ENCODE measurements at regions not wholly inside any gene's neighbourhood (a gene's known extent, or its start where the extent isn't known, plus 50 kb on each side); places are given as distances from the start of the nearest gene placed in this dataset.

DNA sequence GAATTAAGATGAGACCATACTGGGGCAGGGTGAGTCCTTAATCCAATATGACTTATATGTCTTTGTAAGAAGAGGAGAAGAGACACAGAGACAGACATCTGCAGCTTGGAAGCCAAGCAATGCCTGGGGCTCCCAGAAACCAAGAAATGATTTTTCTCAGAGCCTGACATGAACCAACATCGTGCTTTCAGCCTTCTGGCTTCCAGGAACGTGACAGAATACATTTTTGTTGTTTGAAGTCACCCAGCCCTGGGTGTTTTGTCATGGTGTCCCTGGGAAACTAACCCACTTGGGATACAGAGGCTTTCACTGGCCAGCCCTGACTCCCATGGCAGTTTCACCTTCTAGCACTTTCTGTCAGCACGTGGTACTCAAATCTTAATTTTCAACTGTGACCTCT is 95.3 kb upstream of the SLC10A2 start:
- H3K4me3 ChIP-seq (ENCODE audit: low read depth, low read length, poor library complexity, severe bottlenecking) = no peak overlapping the region
- no peaks in the 10 kb centered on the region for H3K9me3 ChIP-seq (ENCODE audit: low read length)

DNA sequence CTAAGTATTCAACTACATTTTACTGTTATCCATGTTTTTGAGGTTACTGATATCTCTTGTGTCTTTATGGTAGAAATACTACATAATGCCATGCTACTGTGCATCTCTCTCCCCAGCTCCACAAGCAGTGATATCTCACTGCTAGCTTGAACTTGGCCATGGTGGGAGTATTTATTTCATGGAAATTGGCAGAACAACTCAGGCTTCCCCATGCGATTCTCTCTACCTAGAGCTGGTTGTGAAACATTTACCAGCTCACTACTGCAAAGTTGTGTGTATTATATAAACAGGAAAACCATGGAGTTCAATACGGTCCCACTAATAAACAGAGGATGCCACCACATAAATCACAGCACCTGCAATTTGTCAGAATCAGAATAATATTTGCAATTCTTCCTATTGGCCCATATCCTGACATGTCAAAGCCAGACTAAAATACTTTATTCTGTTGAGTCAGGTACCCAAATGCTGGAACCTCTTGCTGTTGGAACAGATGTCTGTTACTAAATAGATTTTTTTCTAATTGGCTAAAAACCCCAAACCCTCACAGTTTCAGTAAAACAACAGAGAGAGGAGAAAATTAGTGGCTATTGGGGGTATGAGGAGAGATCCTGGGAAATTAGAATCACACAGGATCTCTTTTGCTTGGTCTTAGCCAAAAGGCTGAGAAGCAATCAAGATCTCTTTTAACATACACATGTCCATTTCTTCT is 91.4 kb upstream of the SLC10A2 start:
- no peak overlapping the region for H3K4me3 ChIP-seq (ENCODE audit: low read depth, low read length, poor library complexity, severe bottlenecking)
- H3K9ac ChIP-seq (ENCODE audit: low read length) = no peak overlapping the region
- H3F3A ChIP-seq (ENCODE audit: insufficient read depth, low read length) = no peaks in the 10 kb centered on the region
- TF ChIP-seq EZH2 (IDR thresholded peaks at IDR 0.05; ENCODE audit: borderline replicate concordance, low read length) = no peak
- TF ChIP-seq, protein P1, sequence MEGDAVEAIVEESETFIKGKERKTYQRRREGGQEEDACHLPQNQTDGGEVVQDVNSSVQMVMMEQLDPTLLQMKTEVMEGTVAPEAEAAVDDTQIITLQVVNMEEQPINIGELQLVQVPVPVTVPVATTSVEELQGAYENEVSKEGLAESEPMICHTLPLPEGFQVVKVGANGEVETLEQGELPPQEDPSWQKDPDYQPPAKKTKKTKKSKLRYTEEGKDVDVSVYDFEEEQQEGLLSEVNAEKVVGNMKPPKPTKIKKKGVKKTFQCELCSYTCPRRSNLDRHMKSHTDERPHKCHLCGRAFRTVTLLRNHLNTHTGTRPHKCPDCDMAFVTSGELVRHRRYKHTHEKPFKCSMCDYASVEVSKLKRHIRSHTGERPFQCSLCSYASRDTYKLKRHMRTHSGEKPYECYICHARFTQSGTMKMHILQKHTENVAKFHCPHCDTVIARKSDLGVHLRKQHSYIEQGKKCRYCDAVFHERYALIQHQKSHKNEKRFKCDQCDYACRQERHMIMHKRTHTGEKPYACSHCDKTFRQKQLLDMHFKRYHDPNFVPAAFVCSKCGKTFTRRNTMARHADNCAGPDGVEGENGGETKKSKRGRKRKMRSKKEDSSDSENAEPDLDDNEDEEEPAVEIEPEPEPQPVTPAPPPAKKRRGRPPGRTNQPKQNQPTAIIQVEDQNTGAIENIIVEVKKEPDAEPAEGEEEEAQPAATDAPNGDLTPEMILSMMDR (IDR thresholded peaks at IDR 0.05; ENCODE audit: low read length) = no peak
- H2AFZ ChIP-seq (ENCODE audit: low read length) = no peak overlapping the region
- H3K79me2 ChIP-seq (ENCODE audit: insufficient read depth, low read length) = no peaks in the 10 kb centered on the region
- H3K36me3 ChIP-seq (ENCODE audit: insufficient read depth, low read length) = no peaks in the 10 kb centered on the region
- H3K9me2 ChIP-seq (ENCODE audit: low read depth, low read length) = no peaks in the 10 kb centered on the region
- no peak overlapping the region for H3K27ac ChIP-seq (ENCODE audit: low read depth, low read length, poor library complexity, severe bottlenecking)
- H3K4me2 ChIP-seq (ENCODE audit: low read length) = no peak overlapping the region
- H3K27me3 ChIP-seq (ENCODE audit: insufficient read depth, low read length) = no peaks in the 10 kb centered on the region
- no peaks in the 10 kb centered on the region for H3K9me3 ChIP-seq (ENCODE audit: low read length)
- H4K20me1 ChIP-seq (ENCODE audit: insufficient read depth, low read length) = no peaks in the 10 kb centered on the region
- no peaks in the 10 kb centered on the region for H3K4me1 ChIP-seq (ENCODE audit: insufficient read depth, low read length, severe bottlenecking)

More for the DNA sequence above, 95.3 kb upstream of the SLC10A2 start:
- H2AFZ ChIP-seq (ENCODE audit: low read length) = no peak overlapping the region
- TF ChIP-seq, protein P1 (IDR thresholded peaks at IDR 0.05; ENCODE audit: low read length) = no peak
- TF ChIP-seq EZH2 (IDR thresholded peaks at IDR 0.05; ENCODE audit: borderline replicate concordance, low read length) = no peak
- H3K27ac ChIP-seq (ENCODE audit: low read depth, low read length, poor library complexity, severe bottlenecking) = no peak overlapping the region
- H3K9me2 ChIP-seq (ENCODE audit: low read depth, low read length) = no peaks in the 10 kb centered on the region
- no peaks in the 10 kb centered on the region for H3K36me3 ChIP-seq (ENCODE audit: insufficient read depth, low read length)
- no peaks in the 10 kb centered on the region for H3K79me2 ChIP-seq (ENCODE audit: insufficient read depth, low read length)
- no peaks in the 10 kb centered on the region for H3K4me1 ChIP-seq (ENCODE audit: insufficient read depth, low read length, severe bottlenecking)
- no peak overlapping the region for H3K9ac ChIP-seq (ENCODE audit: low read length)
- no peaks in the 10 kb centered on the region for H4K20me1 ChIP-seq (ENCODE audit: insufficient read depth, low read length)
- no peaks in the 10 kb centered on the region for H3F3A ChIP-seq (ENCODE audit: insufficient read depth, low read length)
- no peaks in the 10 kb centered on the region for H3K27me3 ChIP-seq (ENCODE audit: insufficient read depth, low read length)
- H3K4me2 ChIP-seq (ENCODE audit: low read length) = no peak overlapping the region

- no peaks in the 10 kb centered on the region for H3F3A ChIP-seq (ENCODE audit: insufficient read depth, low read length)
These were observed 90.8 kb upstream of the SLC10A2 start for GRCh38 chr13:103157016-103157415.

More at GRCh38 chr13:103157016-103157415, 90.8 kb upstream of the SLC10A2 start:
- Histone ChIP-seq H3K4me2 (ENCODE audit: low read length) (no peak overlapping the region), H3K27ac (ENCODE audit: low read depth, low read length, poor library complexity, severe bottlenecking) (no peak overlapping the region), H3K36me3 (ENCODE audit: insufficient read depth, low read length) (no peaks in the 10 kb centered on the region), H3K9me2 (ENCODE audit: low read depth, low read length) (no peaks in the 10 kb centered on the region), H3K4me3 (ENCODE audit: low read depth, low read length, poor library complexity, severe bottlenecking) (no peak overlapping the region), H3K9me3 (ENCODE audit: low read length) (no peaks in the 10 kb centered on the region), H3K27me3 (ENCODE audit: insufficient read depth, low read length) (no peaks in the 10 kb centered on the region), H3K9ac (ENCODE audit: low read length) (no peak overlapping the region), H4K20me1 (ENCODE audit: insufficient read depth, low read length) (no peaks in the 10 kb centered on the region), H3K4me1 (ENCODE audit: insufficient read depth, low read length, severe bottlenecking) (no peaks in the 10 kb centered on the region), H3K79me2 (ENCODE audit: insufficient read depth, low read length) (no peaks in the 10 kb centered on the region), H2AFZ (ENCODE audit: low read length) (no peak overlapping the region)
- TF ChIP-seq, protein P1 (IDR thresholded peaks at IDR 0.05; ENCODE audit: low read length) = no peak
- no peak for TF ChIP-seq EZH2 (IDR thresholded peaks at IDR 0.05; ENCODE audit: borderline replicate concordance, low read length)
